HG03108 (cell line): ENCODE measurements at regions not wholly inside any gene's neighbourhood (a gene's known extent, or its start where the extent isn't known, plus 50 kb on each side); places are given as distances from the start of the nearest gene placed in this dataset.

Source experiments
- ATAC-seq: cut with Tn5 transposase; IDR thresholded peaks from one replicate; pipeline ENCODE4 v1.9.1; 2021; ENCODE audit warnings: moderate library complexity; ENCODE audit not compliant: unreplicated experiment

- no peak for ATAC-seq
Measured at GRCh38 chr1:101653482-101653946, 343.2 kb downstream of the OLFM3 start.

- ATAC-seq: no peak
Measured at GRCh38 chr1:101664726-101665125, 332.0 kb downstream of the OLFM3 start.

- no peak for ATAC-seq
Measured at GRCh38 chr1:101667761-101668160, 329.0 kb downstream of the OLFM3 start.

GRCh38 chr1:101683136-101683535 is 313.6 kb downstream of the OLFM3 start:
- ATAC-seq: no peak

- ATAC-seq: no peak
Measured at GRCh38 chr1:101683561-101683960, 313.2 kb downstream of the OLFM3 start.

- no peak for ATAC-seq
Measured at GRCh38 chr1:101697072-101697471, 299.7 kb downstream of the OLFM3 start.

- no peak for ATAC-seq
Measured at GRCh38 chr1:101698681-101699080, 298.0 kb downstream of the OLFM3 start.

GRCh38 chr1:101704895-101705294 is 291.8 kb downstream of the OLFM3 start:
- ATAC-seq: no peak

GRCh38 chr1:101706366-101706765 is 290.4 kb downstream of the OLFM3 start:
- no peak for ATAC-seq

GRCh38 chr1:101709721-101710120 is 287.0 kb downstream of the OLFM3 start:
- no peak for ATAC-seq

- ATAC-seq: no peak
Measured at GRCh38 chr1:101713760-101714159, 283.0 kb downstream of the OLFM3 start.

GRCh38 chr1:101723415-101723814 is 273.3 kb downstream of the OLFM3 start:
- ATAC-seq: no peak

GRCh38 chr1:101728029-101728428 is 268.7 kb downstream of the OLFM3 start:
- ATAC-seq: peak; percentile 53

GRCh38 chr1:101730559-101730958 is 266.2 kb downstream of the OLFM3 start:
- no peak for ATAC-seq

- peak; percentile 54 for ATAC-seq
Measured at GRCh38 chr1:101732261-101732660, 264.5 kb downstream of the OLFM3 start.

GRCh38 chr1:101733340-101733739 is 263.4 kb downstream of the OLFM3 start:
- no peak for ATAC-seq

GRCh38 chr1:101738475-101738874 is 258.3 kb downstream of the OLFM3 start:
- ATAC-seq: no peak

- no peak for ATAC-seq
Measured at GRCh38 chr1:101739146-101739545, 257.6 kb downstream of the OLFM3 start.

- no peak for ATAC-seq
Measured at GRCh38 chr1:101739826-101740330, 256.8 kb downstream of the OLFM3 start.

- ATAC-seq: no peak
Measured at GRCh38 chr1:101741910-101742309, 254.8 kb downstream of the OLFM3 start.

GRCh38 chr1:101742509-101742908 is 254.2 kb downstream of the OLFM3 start:
- no peak for ATAC-seq

GRCh38 chr1:101745551-101746270 is 251.0 kb downstream of the OLFM3 start:
- ATAC-seq: no peak

GRCh38 chr1:101748077-101748476 is 248.6 kb downstream of the OLFM3 start:
- ATAC-seq: no peak
